EH (cell line): ENCODE measurements at regions not wholly inside any gene's neighbourhood (a gene's known extent, or its start where the extent isn't known, plus 50 kb on each side); places are given as distances from the start of the nearest gene placed in this dataset.

Experiments
- DNase-seq: peaks from one replicate; pipeline ENCODE4 v3.0.0-alpha.2; 2015; ENCODE audit warnings: low read depth

- no peak for DNase-seq
Observed at GRCh38 chr2:71891719-71892422, 255.8 kb downstream of the CYP26B1 start.

GRCh38 chr2:71891155-71891554 is 256.5 kb downstream of the CYP26B1 start:
- no peak for DNase-seq

- DNase-seq, result peak; percentile 93
Observed at GRCh38 chr2:71889759-71890684, 257.6 kb downstream of the CYP26B1 start.

DNA sequence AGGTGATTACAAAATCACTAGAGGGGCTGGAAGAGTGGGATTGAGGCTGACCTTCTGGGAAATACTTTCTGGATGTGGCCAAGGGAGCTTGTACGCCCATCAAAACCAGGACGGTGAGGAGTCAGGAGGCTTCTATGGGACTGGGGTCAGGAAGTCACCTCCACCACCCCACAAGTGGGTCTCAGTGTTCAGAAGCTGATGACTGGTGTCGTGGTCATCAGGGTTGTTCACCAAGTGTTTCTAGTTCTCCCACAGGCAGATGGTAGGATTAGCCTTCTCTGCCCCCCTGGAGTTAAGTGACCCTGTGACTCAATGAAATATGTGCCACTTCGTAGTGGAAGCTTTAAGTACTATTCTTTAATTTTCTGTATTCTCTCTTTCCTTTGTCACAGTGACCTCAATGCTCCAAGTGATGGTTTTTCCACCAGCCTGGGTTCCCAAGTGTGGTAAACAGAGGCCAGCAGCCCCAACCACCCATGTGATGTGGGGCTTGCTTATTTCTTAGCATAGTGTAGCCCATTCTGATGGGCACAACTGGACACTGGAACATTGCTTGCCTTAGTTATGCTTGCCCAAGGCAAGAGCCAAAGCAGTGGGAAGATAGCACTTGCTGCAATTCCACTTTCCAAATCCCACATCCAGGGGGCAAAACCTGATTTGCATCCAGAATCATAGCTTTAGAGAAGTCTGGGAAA is 258.8 kb downstream of the CYP26B1 start:
- peak; percentile 68 for DNase-seq

DNA sequence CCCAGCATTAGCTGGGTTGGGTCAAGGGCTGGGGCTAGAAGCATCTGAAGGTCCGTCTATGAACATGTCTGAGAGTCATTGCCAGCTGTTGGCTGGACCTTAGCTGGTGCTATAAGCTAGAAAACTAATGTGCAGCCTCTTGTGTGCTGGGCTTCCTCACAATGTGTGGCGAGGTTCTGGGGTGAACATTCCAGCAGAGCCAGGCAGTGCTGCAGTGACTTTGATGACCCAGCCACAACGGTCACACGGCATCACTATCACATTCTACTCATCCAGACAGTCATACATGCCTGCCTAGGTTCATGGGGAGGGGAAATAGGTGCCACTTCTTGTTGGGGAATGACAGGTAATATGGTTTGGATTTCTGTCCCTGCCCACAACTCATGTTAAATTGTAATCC is 260.5 kb downstream of the CYP26B1 start:
- no peak for DNase-seq

DNA sequence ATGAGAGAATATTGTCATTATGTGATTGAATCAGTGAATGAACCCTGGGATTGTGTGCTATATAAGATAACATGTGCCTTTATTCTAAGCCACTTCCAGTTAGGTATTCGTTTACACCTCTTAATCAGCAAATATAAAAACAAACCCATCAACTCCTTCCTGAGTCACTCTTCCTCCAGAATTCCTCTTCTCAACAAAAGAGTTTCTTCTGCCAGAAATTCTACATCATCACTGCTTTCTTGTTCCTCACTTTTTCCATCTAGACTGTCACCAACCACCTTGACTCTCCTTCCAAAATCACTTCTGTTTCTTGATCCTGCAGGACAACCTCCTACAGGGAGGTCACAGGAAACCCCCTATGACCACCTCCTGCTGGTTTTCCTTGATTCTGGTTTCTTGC is 261.4 kb downstream of the CYP26B1 start:
- DNase-seq, result no peak

DNA sequence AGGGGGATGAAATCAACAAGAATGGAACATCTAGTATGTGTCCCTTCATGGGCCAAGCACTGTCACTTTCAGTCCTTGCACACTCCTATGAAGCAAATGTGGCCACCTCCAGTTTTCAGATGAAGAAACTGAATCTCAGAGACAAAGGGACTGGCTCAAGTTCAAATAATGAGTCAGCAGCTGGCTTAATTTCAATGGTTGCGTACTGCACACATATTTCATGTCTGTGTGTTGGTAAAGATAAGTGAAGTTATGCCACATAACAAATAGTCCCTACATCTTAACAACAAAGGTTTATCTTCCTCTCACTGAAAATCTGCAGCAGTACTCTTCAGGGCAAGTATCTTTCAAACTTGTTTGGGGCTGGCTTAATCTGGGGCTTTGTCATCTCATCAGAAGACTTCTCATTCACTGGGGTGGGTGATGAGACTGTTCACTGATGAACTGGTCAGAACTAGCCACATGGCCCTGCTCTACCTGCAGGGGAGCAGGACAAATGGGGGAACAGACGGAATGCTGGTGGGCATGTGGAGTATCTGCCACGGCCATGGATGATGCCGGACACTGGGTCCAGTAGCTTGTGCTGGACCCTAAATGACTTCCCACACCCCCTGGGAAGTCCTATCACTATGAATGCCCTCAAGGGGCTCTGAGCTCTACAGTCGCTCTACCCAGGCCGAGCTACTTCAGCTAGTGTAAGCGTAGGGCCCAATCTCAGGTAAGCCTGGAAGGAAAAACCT is 263.2 kb downstream of the CYP26B1 start:
- DNase-seq, result peak; percentile 81

DNA sequence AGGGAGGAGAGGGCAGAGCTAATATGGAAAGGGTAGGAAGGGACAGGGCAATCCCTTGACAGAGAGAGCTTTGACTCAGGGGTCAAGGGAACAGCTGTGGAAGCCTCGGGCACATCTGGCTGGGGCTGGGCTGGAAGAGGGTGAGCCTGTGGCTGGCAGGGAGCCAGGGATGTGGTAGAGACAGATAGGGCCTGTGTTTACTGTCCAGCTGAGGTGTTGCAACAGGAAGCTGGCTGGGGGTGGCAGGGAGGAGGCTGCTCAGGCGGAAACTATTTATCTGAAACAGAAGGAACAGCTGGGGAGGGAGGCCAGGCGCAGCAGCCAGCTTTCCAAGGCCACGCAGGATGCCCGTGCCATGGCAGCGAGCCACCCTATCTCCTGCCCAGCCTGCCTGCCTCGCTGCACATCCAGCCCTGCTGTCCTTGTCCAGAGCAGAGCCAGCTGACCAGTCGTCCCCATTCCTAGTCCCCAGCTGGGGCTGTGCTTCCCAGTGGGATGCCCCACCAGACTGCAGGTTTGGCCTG is 264.7 kb downstream of the CYP26B1 start:
- DNase-seq, result peak; percentile 93

- no peak for DNase-seq
Observed at GRCh38 chr2:71882236-71882946, 265.3 kb downstream of the CYP26B1 start.

- peak; percentile 93 for DNase-seq
Observed at GRCh38 chr2:71880846-71881610, 266.6 kb downstream of the CYP26B1 start.

DNA sequence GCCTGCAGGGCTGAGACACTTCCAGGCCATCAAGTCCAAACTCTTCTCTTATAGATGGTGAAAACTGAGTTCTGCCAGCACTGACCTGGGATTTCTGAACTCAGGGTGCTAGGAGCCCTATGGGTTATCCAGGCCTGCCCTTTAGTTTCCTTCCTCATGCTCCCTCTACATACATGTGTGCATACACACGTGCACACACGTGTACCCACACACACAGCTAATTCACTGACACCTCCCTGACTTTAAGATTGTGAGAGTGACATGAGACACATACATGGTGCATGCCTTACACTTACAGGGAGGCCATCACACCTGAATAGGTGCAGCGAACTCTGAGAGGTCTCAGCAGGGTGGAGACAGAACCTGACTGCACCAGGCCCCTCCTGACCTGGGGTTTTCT is 267.4 kb downstream of the CYP26B1 start:
- DNase-seq, result no peak

DNA sequence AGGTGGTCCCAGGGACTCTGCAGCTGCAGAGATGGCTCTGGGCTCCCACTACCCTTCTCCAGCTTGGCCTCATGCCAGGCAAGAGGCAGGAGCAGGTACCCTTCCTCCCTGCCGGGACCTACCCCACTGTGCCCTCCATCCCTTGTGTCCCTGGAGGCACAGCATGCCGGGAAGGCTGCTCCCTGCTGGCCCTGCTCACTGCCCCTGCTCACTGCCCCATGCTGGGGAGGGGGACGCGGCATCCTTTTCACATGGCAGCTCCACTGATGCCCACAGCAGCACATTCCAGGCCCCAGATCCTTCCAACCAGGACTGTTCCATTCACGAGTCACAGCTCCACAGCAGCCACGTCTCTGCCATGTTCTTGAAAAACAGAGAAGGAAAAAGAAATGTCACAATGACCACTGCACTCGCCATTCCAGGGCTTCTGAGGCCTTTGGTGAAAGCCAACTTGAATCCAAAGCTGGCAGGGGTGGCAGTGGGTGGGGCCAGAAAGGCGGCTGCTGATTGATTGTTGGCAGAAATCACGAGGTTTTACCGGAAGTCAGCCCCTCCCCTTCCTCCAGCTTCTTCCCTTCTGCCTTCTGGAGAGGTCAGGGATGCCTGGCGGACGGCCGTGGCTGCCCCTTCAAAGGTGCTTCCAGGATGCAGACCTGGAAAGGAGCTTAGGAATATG is 268.0 kb downstream of the CYP26B1 start:
- no peak for DNase-seq

DNA sequence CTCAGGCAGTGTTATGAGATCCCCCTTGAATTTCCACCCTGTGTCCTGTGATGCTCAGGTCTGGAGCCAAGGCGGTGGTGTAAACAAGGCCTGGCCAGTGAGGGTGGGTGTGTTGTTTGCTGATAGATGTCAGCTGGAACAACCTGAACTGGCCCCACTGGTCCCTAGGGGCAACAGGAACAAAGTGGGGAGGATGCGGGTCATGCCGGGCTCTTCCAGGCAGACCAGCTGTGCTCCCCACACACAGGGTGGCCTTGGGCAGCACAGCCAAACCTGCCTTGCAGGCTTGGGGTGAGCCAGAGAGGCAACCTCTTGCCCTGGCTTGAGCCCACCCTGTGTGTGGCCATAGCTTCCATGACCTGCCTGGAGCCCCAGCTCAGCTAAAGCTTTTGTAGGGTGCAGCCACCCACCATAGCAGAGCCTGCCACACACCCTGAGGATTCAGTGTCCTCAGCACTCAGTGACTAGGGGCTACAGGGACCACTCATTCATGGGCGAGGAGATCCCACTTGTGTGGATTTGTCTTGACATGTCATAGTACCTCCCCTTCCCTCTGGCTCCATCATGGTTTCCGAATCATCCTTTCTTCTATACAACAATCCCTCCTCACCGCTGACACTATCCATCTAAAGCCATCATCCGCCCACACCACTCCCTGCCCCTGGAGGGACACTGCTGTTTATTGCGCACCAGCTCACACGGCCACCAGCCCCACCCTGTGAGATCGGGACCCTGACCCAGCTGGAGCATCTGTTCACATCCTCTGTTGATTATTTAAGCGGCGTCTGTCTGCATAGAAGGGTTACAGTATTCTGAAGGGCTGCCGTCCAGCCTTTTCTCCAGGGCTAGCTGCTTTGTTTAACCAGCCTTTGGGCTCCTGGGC is 268.8 kb downstream of the CYP26B1 start:
- no peak for DNase-seq

GRCh38 chr2:71877636-71878035 is 270.0 kb downstream of the CYP26B1 start:
- DNase-seq, result no peak

- DNase-seq, result peak; percentile 36
Observed at GRCh38 chr2:71876542-71877451, 270.9 kb downstream of the CYP26B1 start.

DNA sequence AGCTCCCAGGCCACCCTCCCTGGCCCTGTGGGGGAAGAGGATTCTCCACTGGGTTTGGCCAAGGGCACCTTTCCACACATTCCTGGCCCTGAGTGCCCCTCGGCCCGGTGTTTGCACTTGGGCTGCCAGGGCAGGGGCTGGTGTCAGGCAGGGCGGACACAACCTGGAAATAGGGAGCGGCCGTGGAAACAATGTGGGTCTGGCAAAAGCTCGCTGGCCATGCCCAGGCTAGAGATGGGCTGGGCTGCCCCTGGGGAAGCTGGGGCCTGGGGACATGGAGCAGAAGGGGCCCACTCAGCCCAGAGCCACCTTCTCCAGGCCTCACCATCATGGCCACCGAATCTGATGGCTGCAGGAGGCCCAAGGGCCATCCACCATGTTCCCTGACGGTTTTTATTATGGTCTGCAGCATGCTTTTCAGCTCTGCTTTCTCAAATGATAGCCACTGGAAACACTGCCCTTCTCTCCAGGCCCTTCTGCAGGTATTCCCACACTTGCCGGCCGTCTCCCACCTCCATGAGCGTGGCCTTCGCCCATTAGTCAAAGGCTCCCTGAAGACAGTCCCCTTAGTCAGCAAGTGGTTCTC is 275.1 kb downstream of the CYP26B1 start:
- DNase-seq, result no peak

DNA sequence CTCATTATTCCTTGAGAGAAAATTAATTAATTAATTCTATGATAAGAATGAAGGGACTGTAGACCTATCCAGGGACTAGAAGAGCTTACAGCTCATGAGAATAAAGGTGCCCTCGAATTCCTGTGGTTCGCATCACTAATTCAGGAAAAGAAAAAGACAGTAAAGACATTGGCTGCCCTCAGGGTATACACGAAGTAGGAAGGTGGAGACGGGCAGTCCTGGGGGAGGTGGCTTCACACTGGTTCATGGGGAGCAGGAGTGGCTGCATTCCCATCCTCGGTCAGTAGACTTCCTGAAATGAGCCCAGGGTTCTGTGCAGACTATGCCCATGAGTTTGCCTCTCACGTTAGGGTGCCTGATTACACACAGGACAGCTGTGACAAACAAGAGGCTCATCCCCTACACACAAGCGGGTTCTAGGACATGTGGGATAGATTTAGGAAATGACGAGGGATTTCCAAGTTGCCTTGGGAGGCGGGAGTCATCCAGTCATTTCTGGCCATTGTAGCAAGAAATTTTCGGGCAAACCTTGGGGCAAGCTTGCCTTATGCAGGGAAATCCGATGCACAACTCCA is 282.2 kb downstream of the CYP26B1 start:
- no peak for DNase-seq
